NCI-H748 treated with DMSO at 0.1 percent for 48 hours (cell line): ENCODE measurements at regions not wholly inside any gene's neighbourhood (a gene's known extent, or its start where the extent isn't known, plus 50 kb on each side); places are given as distances from the start of the nearest gene placed in this dataset.

ENCODE experiments used
- DNase-seq: peaks from one replicate; lab custom pipeline; 2025; lab: John Stamatoyannopoulos, UW

- DNase-seq, result no peak
These were observed 125.2 kb upstream of the PIK3C3 start for GRCh38 chr18:41829647-41830516.

DNA sequence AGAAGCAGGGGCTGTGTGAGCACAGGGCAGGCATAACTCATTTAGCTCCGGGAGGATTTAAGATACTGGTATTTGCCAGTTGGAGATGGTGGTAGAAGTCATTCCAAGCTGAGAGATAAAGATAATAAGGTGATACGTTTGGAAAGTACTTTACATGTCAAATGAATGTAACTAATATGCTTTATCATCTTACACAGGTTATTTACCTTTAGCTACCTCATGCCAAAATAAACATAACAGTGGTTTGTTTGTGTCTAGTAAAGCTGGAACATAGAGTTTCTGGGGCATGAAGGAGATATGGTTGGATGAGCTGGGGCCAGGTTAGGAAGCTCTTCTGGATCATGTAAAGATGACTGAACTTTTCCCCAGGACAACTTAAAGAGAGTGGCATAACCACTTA lies 126.9 kb upstream of the PIK3C3 start:
- DNase-seq, result peak; percentile 65

GRCh38 chr18:41820784-41821183 lies 134.2 kb upstream of the PIK3C3 start:
- no peak for DNase-seq

DNA sequence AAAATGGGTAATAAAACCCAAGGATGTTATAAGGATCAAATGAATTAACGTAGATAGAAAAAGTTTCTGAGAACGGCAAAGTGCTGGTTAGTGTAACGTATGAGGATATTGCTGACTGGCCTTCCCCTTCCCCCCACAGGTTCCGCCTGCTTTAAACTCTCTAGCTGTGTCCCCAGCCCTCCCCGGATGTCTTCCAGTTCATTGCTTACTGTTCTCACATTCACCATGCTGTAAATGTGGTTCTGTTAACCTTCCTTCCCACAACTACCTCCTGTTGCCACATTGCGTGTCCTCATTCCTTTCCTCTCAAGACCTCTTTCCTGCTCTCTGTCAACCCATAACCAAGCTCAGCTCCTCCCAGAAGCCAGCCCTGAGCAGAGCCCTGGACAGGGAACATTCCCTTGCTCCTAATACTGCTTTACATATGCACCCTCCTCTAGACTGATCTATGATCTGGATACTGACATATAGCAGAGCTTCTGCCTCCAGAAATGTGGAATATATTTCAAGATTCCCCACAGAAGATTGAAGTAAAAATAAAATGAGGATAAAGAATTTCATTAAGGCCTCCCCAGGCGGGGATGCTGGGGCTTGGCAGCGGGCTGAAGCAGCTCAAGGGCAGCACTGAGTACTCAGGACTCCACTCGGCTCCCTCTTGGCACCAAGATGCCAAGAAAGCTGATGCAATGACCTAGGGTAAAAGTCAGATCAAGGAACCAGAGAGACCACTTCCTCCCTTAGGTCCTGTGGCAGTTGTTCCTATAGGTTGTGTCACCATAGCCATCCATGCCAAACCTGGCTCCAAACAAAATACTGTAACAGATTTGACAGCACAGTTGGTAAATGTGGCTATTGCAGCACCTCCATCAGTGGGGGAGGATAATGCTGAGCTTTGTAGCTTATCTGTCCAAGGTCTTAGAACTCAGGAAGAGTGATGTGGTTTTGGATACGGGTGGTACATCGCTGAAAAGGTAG lies 136.4 kb upstream of the PIK3C3 start:
- no peak for DNase-seq

DNA sequence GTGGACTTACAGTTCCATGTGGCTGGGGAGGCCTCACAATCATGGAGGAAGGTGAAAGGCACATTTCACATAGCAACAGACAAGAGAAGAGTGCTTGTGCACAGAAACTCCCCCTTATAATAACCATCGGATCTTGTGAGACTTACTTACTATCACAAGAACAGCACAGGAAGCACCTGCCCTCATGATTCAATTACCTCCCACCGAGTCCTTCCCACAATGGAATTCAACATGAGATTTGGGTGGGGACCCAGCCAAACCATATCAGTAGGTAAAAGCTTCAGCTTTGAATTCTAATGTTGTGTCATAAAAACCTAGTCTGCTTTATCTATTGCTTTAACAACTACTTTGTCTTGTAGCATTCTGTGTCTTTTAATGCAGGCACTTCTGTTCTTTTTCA lies 140.4 kb upstream of the PIK3C3 start:
- DNase-seq, result no peak

- peak; percentile 27 for DNase-seq
These were observed 145.4 kb upstream of the PIK3C3 start for GRCh38 chr18:41809652-41810051.

DNA sequence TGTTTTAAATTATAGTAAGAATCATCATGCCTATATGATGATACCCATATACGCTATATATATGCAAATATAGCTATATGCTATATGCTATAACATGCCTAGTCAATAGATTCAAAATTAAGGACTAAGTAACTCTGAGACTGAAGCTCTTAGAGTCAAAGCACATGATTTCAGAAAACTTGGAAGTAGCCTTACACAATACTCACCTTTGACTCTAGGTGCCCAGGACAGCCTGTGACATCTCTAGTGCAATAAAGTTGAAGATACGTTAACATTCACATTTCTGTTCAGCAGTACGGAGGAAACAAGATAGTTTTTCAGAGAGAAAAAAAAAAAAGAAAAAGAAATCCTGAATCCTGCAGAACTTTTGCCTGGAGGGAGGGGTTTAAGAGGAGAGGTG lies 149.7 kb upstream of the PIK3C3 start:
- DNase-seq, result no peak

DNA sequence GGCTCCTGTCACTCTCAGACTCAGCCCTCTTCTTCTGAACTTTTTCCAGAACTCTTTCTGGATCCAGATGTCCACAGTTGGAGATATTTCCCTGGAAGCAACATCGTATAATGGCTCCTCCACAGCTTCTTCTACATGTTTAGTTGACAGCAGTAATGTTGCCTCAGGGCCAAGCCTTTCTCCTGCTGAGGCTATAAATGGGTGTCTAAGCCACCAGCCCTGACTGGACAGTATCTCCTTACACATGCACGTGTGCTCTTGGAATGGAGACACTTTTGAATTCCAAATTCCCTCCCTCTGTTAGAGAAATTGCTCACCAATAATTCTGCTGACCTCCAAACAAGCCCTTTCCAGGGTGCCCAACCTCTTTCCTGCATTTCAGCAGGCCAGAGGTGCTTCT lies 156.2 kb upstream of the PIK3C3 start:
- no peak for DNase-seq

GRCh38 chr18:41790687-41791086 lies 164.3 kb upstream of the PIK3C3 start:
- DNase-seq, result no peak

DNA sequence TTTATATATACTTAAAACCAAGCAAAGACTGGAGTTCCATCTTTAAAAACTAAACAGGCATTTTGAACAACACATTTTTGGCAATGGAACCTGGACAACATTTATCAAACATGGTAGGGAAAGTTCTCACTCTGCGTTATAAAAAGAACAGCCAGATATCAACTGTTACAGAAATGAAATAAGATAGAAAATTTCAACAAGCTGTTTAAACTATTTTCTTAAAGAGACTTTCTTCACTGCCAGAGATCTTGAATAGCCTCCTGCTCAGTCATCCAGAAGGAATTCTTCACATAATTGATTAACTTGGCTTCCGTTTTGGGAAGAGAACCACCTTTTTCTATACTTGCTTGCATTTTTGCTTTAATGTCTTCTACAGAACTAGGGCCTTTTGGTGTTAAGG lies 166.0 kb upstream of the PIK3C3 start:
- DNase-seq, result no peak

DNA sequence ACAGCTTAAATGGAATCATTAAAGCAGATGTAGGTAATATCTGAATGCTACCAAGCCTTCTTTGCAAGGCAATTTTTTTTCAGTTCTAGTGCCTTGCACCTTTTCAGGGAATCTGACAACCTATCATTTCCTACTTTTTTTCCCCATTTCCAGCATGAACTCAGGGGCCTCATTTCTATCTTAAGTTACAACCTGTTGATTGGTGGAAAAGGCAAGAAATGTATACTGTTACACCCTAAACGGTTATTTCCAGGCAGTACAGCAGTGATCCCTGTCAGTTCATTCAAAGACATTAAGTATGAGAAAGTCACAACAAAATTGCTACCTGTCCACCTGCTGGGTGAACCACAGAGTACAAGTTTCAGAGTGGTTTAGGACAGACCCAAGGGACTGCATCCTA lies 171.2 kb upstream of the PIK3C3 start:
- DNase-seq, result no peak

DNA sequence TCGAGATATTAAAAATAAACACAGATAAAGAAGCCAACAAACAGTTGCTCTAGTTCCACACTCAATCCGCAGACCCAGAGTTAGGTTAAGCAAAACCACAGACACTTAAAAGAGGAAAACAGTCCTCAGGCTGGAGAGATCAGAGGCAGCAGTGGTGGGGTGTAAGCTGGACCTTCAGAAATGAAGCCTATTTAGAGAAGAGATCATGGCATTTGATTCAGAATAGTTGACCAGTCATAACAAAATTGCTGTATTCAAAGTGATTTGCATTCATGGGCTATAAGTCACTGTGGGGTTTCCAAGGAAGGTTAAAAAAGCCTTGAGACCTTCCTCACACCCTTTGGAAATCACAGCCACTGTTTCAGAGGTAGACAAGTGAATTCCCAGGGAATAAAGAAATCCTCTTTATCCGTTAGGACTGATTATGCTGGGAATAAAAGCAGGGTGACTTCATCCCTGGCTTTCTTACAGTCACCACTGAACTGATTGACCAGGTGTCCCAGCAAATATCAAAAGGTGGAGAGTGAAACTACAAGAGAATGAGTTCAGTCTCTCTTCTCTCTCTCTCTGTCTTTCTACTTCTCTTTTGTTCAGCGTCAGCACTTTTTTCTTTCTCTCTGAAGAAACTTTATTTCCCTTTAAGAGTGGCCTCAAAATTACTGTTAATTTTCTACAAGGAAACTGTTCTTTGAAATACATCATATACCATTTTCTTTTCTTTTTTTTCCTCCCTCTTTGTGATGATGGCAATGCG lies 171.8 kb upstream of the PIK3C3 start:
- no peak for DNase-seq

DNA sequence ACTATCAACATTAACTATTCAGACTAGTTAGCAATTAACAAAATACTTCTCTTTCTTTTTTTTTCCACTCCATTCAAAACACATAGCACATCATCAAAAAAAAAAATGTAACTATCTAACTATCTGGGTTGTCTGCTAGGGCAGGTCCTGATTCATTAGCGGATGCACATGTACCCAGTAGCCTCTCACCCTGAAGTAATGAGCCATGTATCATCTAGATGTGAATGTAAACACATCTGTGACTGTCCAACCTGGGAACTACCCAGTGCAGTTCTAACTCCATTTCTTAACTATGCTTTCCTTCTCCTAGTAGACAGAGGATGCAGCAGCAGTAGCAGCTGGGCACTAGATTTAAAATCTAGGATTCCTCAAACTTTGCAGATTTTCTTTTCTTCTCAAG lies 183.1 kb upstream of the PIK3C3 start:
- no peak for DNase-seq

DNA sequence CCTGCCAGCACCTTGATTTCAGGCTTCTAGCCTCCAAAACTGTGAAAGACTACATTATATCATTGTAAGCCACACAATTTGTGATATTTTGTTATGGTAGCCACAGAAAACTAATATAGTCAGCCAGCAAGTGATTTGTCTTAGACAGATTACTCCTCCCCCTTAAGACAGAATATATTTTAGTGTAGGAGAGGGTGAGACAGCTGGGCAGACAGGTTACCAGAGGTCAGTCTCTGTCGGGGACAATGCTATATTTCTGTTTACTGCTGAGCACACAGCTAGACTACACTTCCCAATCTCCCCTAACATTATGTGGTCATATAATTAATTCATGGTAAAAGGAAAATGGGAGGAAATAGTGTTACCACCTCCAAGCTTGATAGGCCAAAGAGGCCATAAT lies 185.8 kb upstream of the PIK3C3 start:
- no peak for DNase-seq

- no peak for DNase-seq
These were observed 186.6 kb upstream of the PIK3C3 start for GRCh38 chr18:41768467-41768866.

GRCh38 chr18:41767960-41768359 lies 187.1 kb upstream of the PIK3C3 start:
- peak; percentile 40 for DNase-seq

DNA sequence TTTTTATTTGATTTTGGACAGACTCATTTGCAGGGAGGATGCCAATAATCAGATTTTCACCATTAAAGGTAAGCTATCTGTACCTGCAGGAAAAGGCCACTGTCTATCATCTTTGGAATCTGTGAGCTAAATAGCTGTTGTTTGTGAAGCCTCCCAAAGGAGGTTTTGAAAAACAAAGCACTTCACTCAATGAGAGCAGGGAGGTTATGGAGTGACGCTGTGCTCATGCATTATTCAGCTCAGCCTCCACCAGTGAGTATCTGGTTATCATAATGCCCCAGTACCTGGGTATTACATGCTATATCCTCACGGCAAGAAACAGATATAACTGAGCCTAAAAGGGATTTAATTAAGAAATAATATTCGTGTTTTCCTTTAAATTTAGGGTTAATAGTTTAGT lies 189.6 kb upstream of the PIK3C3 start:
- DNase-seq, result no peak

DNA sequence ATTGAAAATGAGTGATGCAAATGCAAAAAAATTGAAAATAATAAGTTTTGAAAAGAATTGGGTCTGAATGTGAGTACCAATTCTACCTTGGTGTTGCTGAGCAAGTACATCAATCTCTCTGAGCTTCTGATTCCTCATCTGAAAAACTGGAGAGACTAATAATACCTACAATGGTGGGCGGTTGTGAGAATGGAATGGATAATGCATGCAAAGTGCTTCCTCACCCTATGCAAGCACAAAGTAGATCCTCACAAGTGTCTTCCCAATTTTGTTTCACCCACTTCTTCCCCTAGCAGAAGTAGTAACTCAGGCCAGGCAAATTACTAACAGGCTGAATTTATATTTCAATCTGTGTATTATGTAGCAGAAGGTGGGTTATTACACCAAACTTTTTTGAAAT lies 191.7 kb upstream of the PIK3C3 start:
- no peak for DNase-seq

- DNase-seq, result no peak
These were observed 193.6 kb upstream of the PIK3C3 start for GRCh38 chr18:41761333-41762018.

DNA sequence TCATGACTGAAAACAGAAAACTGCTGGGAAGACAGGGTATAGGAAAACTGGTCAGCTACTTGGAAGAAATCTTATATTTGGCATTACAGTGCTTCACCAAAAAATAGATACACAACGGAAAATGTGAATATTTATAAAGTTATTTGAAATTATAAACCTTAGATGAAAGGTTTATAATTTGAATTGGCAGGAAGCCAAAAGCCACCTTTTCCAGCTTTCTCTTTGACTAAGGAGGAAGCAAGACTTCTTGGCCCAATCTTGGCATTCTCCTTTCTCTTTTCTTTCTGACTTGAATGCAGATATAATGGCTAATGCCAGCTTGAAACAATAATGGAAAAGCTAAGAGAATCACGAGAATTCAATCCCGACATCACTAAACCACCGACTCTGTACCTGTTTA lies 196.5 kb upstream of the PIK3C3 start:
- DNase-seq, result no peak

GRCh38 chr18:41756141-41756540 lies 198.9 kb upstream of the PIK3C3 start:
- DNase-seq, result no peak

- DNase-seq, result no peak
These were observed 200.7 kb upstream of the PIK3C3 start for GRCh38 chr18:41754332-41754731.
